Breast epithelium (tissue), 3 donors: ENCODE measurements at regions not wholly inside any gene's neighbourhood (a gene's known extent, or its start where the extent isn't known, plus 50 kb on each side); places are given as distances from the start of the nearest gene placed in this dataset.

Source experiments
- CTCF ChIP-seq, 3 donors: fragments of 450-650 bp; IDR thresholded peaks; one replicate each; pipeline ENCODE4 v1.5.1; 2016 to 2017; ENCODE audit warnings: antibody characterized with exemption in 3 of 3, mild to moderate bottlenecking in 3 of 3, moderate library complexity in 3 of 3
- POLR2A ChIP-seq: fragments of 450-650 bp; IDR thresholded peaks from one replicate; pipeline ENCODE4 v1.6.1; 2016; ENCODE audit warnings: antibody characterized with exemption, mild to moderate bottlenecking, moderate library complexity
- POLR2AphosphoS5 ChIP-seq, 3 donors: sonication (generic); formaldehyde crosslinking; IDR thresholded peaks; one replicate each; pipeline ENCODE4 v1.6.1; 2017; ENCODE audit warnings: antibody characterized with exemption in 3 of 3

- TF ChIP-seq CTCF (IDR thresholded peaks at IDR 0.05): no peak
- TF ChIP-seq POLR2A: no peak
- TF ChIP-seq POLR2AphosphoS5 (IDR thresholded peaks at IDR 0.05): no peak
These were observed 69.0 kb downstream of the LEPR start for GRCh38 chr1:65489481-65489880.
